ENCODE measurements at regions not wholly inside any gene's neighbourhood (a gene's known extent, or its start where the extent isn't known, plus 50 kb on each side); places are given as distances from the start of the nearest gene placed in this dataset.

- TF ChIP-seq POLR2A (IDR thresholded peaks at IDR 0.05; ENCODE audit: extremely low read depth, insufficient read length) = no peak
- no peak for TF ChIP-seq MYC (IDR thresholded peaks at IDR 0.05; ENCODE audit: low read depth, low read length)
- no peak for TF ChIP-seq CTCF (IDR thresholded peaks at IDR 0.05; ENCODE audit: low read depth, low read length)
- no peak for TF ChIP-seq MAX (IDR thresholded peaks at IDR 0.05; ENCODE audit: low read depth, low read length)
- H3K4me3 ChIP-seq (ENCODE audit: low read depth, low read length) = no peak overlapping the region
- no peak for DNase-seq (ENCODE audit: low read depth)
These were observed 114.1 kb downstream of the SLC16A9 start for GRCh38 chr10:59595593-59595992.

- TF ChIP-seq MAX (IDR thresholded peaks at IDR 0.05; ENCODE audit: low read depth, low read length) (no peak), POLR2A (IDR thresholded peaks at IDR 0.05; ENCODE audit: extremely low read depth, insufficient read length) (no peak), CTCF (IDR thresholded peaks at IDR 0.05; ENCODE audit: low read depth, low read length) (no peak)
- DNase-seq (ENCODE audit: low read depth) = no peak
- H3K4me3 ChIP-seq (ENCODE audit: low read depth, low read length) = no peak overlapping the region
These were observed 115.9 kb downstream of the SLC16A9 start for GRCh38 chr10:59593768-59594167.

- DNase-seq (ENCODE audit: low read depth) = no peak
- no peak overlapping the region for H3K4me3 ChIP-seq (ENCODE audit: low read depth, low read length)
- TF ChIP-seq MYC (IDR thresholded peaks at IDR 0.05; ENCODE audit: low read depth, low read length) (no peak), POLR2A (IDR thresholded peaks at IDR 0.05; ENCODE audit: extremely low read depth, insufficient read length) (no peak), CTCF (IDR thresholded peaks at IDR 0.05; ENCODE audit: low read depth, low read length) (no peak), MAX (IDR thresholded peaks at IDR 0.05; ENCODE audit: low read depth, low read length) (no peak)
These were observed 119.9 kb downstream of the SLC16A9 start for GRCh38 chr10:59589796-59590195.

- DNase-seq (ENCODE audit: low read depth) = no peak
- TF ChIP-seq MAX (IDR thresholded peaks at IDR 0.05; ENCODE audit: low read depth, low read length) (no peak), CTCF (IDR thresholded peaks at IDR 0.05; ENCODE audit: low read depth, low read length) (no peak), POLR2A (IDR thresholded peaks at IDR 0.05; ENCODE audit: extremely low read depth, insufficient read length) (no peak), MYC (IDR thresholded peaks at IDR 0.05; ENCODE audit: low read depth, low read length) (no peak)
- no peak overlapping the region for H3K4me3 ChIP-seq (ENCODE audit: low read depth, low read length)
These were observed 120.9 kb downstream of the SLC16A9 start for GRCh38 chr10:59588791-59589190.

GRCh38 chr10:59587756-59588140 is 121.9 kb downstream of the SLC16A9 start:
- H3K4me3 ChIP-seq (ENCODE audit: low read depth, low read length) = no peak overlapping the region
- TF ChIP-seq MYC (IDR thresholded peaks at IDR 0.05; ENCODE audit: low read depth, low read length) = no peak
- no peak for TF ChIP-seq CTCF (IDR thresholded peaks at IDR 0.05; ENCODE audit: low read depth, low read length)
- no peak for TF ChIP-seq POLR2A (IDR thresholded peaks at IDR 0.05; ENCODE audit: extremely low read depth, insufficient read length)
- TF ChIP-seq MAX (IDR thresholded peaks at IDR 0.05; ENCODE audit: low read depth, low read length) = no peak
- DNase-seq (ENCODE audit: low read depth) = no peak

Data from NB4 (cell line).